Neural cell (in vitro differentiated cells): ENCODE measurements at regions not wholly inside any gene's neighbourhood (a gene's known extent, or its start where the extent isn't known, plus 50 kb on each side); places are given as distances from the start of the nearest gene placed in this dataset.

ENCODE experiments used
- H2AFZ ChIP-seq: fragments of 200-600, 300-800 bp; sonication (generic), shearing (Covaris generic); 2 replicates; pipeline ENCODE4 v1.6.0; 2014; ENCODE audit warnings: low read depth, mild to moderate bottlenecking, antibody characterized with exemption, low read length, moderate library complexity
- H3F3A ChIP-seq: fragments of 200-600 bp; shearing (Covaris generic); 2 replicates; pipeline ENCODE4 v1.6.1; 2016; ENCODE audit warnings: mild to moderate bottlenecking, moderate library complexity, mixed read lengths, antibody characterized with exemption, low read length; ENCODE audit not compliant: insufficient read depth, poor library complexity, severe bottlenecking
- H3K27ac ChIP-seq: fragments of 200-600, 300-800 bp; sonication (generic), shearing (Covaris generic); 2 replicates; pipeline ENCODE4 v1.5.1; 2014; ENCODE audit warnings: mild to moderate bottlenecking, low read length, moderate library complexity
- H3K27me3 ChIP-seq: fragments of 300-800, 200-600 bp; sonication (generic), shearing (Covaris generic); 2 replicates; pipeline ENCODE4 v1.6.0; 2014; ENCODE audit warnings: mild to moderate bottlenecking, low read depth, low read length, moderate library complexity; ENCODE audit not compliant: insufficient read depth
- H3K36me3 ChIP-seq: fragments of 300-800, 200-600 bp; sonication (generic), shearing (Covaris generic); 2 replicates; pipeline ENCODE4 v1.5.1; 2014; ENCODE audit warnings: mild to moderate bottlenecking, antibody characterized with exemption, low read length, moderate library complexity; ENCODE audit not compliant: insufficient read depth
- H3K4me2 ChIP-seq: fragments of 300-800, 200-600 bp; sonication (generic), shearing (Covaris generic); 2 replicates; pipeline ENCODE4 v1.6.0; 2014; ENCODE audit warnings: mild to moderate bottlenecking, low read length
- H3K4me3 ChIP-seq: fragments of 300-800, 200-600 bp; sonication (generic), shearing (Covaris generic); 2 replicates; pipeline ENCODE4 v1.5.1; 2014; ENCODE audit warnings: mild to moderate bottlenecking, low read length, moderate library complexity
- H3K79me2 ChIP-seq: fragments of 200-600 bp; shearing (Covaris generic); replicated peaks from 2 replicates; pipeline ENCODE4 v1.6.0; 2014; ENCODE audit warnings: mild to moderate bottlenecking, low read length, moderate library complexity; ENCODE audit not compliant: insufficient read depth
- H3K9ac ChIP-seq: fragments of 300-800, 200-600 bp; sonication (generic), shearing (Covaris generic); 2 replicates; pipeline ENCODE4 v1.6.1; 2016; ENCODE audit warnings: mild to moderate bottlenecking, low read length, mixed read lengths
- H3K9me2 ChIP-seq: fragments of 200-600 bp; shearing (Covaris generic); 2 replicates; pipeline ENCODE4 v1.6.1; 2016; ENCODE audit warnings: mild to moderate bottlenecking, low read length, mixed read lengths; ENCODE audit not compliant: insufficient read depth
- H3K9me3 ChIP-seq: fragments of 200-600, 300-800 bp; sonication (generic), shearing (Covaris generic); 2 replicates; pipeline ENCODE4 v1.6.1; 2016; ENCODE audit warnings: mild to moderate bottlenecking, mixed run types, low read length, moderate library complexity, mixed read lengths
- H4K20me1 ChIP-seq: fragments of 200-600 bp; shearing (Covaris generic); 2 replicates; pipeline ENCODE4 v1.6.1; 2016; ENCODE audit warnings: mild to moderate bottlenecking, mixed run types; ENCODE audit not compliant: insufficient read depth
- EP300 ChIP-seq: fragments of 450-650 bp; conservative IDR thresholded peaks from 2 replicates; pipeline ENCODE4 v1.6.1; 2014; ENCODE audit warnings: antibody characterized with exemption, mild to moderate bottlenecking, moderate library complexity; ENCODE audit not compliant: poor library complexity, severe bottlenecking
- EZH2 ChIP-seq: fragments of 200-600, 300-800 bp; shearing (Covaris generic), sonication (generic); IDR thresholded peaks from 2 replicates; pipeline ENCODE4 v1.6.1; 2014; ENCODE audit warnings: antibody characterized with exemption, low read length, borderline replicate concordance, mild to moderate bottlenecking; ENCODE audit not compliant: insufficient read depth, poor library complexity, severe bottlenecking
- MXI1 ChIP-seq: fragments of 450-650 bp; conservative IDR thresholded peaks from 2 replicates; pipeline ENCODE4 v1.6.1; 2014; ENCODE audit warnings: antibody characterized with exemption, mild to moderate bottlenecking; ENCODE audit not compliant: poor library complexity, severe bottlenecking
- POLR2AphosphoS5 ChIP-seq: IDR thresholded peaks from 2 replicates; pipeline ENCODE4 v1.6.1; 2012
- RAD21 ChIP-seq: fragments of 450-650 bp; conservative IDR thresholded peaks from 2 replicates; pipeline ENCODE4 v1.6.1; 2014; ENCODE audit warnings: antibody characterized with exemption, mild to moderate bottlenecking, moderate library complexity
- SMC3 ChIP-seq: fragments of 450-650 bp; conservative IDR thresholded peaks from 2 replicates; pipeline ENCODE4 v1.6.1; 2014; ENCODE audit warnings: antibody characterized with exemption, mild to moderate bottlenecking, moderate library complexity; ENCODE audit not compliant: poor library complexity
- TAF1 ChIP-seq: IDR thresholded peaks from 2 replicates; pipeline ENCODE4 v1.6.1; 2012; ENCODE audit warnings: low read depth
- TF ChIP-seq, protein P1 (sequence below): fragments of 450-650 bp; IDR thresholded peaks from 2 replicates; pipeline ENCODE4 v1.5.1; 2014; ENCODE audit warnings: antibody characterized with exemption, mild to moderate bottlenecking, moderate library complexity; ENCODE audit not compliant: poor library complexity, severe bottlenecking
- TF ChIP-seq, protein P2 (sequence below): IDR thresholded peaks from 2 replicates; pipeline ENCODE4 v1.6.1; 2012; ENCODE audit warnings: borderline replicate concordance

DNA sequence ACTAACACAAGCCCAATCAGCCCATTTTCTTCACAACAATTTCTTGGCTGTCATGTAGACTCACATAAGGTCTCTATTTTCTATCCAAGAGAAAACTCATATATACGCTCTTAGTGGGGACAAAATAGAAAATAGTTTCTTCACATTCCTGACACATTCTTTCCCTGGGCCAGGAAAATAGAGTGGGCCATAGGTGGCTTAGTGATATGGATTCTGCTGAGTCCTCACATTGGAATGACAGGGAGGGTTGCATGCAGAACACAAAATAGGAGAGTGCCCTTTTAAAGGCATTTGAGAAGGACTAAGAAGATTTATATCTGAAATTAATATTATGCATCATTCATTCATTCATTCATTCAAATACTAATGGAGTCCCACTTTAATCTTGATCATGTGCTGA is 207.7 kb downstream of the LYPLAL1 start:
- Histone ChIP-seq H4K20me1 (no peaks in the 10 kb centered on the region), H3K4me3 (no peak overlapping the region), H3K36me3 (no peaks in the 10 kb centered on the region), H3K9me3 (no peaks in the 10 kb centered on the region), H3K9ac (no peak overlapping the region), H2AFZ (no peak overlapping the region), H3K27me3 (no peaks in the 10 kb centered on the region), H3K79me2 (no peaks in the 10 kb centered on the region), H3K27ac (no peak overlapping the region), H3K9me2 (no peaks in the 10 kb centered on the region), H3F3A (no peaks in the 10 kb centered on the region), H3K4me2 (no peak overlapping the region)
- TF ChIP-seq, protein P1, sequence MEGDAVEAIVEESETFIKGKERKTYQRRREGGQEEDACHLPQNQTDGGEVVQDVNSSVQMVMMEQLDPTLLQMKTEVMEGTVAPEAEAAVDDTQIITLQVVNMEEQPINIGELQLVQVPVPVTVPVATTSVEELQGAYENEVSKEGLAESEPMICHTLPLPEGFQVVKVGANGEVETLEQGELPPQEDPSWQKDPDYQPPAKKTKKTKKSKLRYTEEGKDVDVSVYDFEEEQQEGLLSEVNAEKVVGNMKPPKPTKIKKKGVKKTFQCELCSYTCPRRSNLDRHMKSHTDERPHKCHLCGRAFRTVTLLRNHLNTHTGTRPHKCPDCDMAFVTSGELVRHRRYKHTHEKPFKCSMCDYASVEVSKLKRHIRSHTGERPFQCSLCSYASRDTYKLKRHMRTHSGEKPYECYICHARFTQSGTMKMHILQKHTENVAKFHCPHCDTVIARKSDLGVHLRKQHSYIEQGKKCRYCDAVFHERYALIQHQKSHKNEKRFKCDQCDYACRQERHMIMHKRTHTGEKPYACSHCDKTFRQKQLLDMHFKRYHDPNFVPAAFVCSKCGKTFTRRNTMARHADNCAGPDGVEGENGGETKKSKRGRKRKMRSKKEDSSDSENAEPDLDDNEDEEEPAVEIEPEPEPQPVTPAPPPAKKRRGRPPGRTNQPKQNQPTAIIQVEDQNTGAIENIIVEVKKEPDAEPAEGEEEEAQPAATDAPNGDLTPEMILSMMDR: no peak
- TF ChIP-seq, protein P2, sequence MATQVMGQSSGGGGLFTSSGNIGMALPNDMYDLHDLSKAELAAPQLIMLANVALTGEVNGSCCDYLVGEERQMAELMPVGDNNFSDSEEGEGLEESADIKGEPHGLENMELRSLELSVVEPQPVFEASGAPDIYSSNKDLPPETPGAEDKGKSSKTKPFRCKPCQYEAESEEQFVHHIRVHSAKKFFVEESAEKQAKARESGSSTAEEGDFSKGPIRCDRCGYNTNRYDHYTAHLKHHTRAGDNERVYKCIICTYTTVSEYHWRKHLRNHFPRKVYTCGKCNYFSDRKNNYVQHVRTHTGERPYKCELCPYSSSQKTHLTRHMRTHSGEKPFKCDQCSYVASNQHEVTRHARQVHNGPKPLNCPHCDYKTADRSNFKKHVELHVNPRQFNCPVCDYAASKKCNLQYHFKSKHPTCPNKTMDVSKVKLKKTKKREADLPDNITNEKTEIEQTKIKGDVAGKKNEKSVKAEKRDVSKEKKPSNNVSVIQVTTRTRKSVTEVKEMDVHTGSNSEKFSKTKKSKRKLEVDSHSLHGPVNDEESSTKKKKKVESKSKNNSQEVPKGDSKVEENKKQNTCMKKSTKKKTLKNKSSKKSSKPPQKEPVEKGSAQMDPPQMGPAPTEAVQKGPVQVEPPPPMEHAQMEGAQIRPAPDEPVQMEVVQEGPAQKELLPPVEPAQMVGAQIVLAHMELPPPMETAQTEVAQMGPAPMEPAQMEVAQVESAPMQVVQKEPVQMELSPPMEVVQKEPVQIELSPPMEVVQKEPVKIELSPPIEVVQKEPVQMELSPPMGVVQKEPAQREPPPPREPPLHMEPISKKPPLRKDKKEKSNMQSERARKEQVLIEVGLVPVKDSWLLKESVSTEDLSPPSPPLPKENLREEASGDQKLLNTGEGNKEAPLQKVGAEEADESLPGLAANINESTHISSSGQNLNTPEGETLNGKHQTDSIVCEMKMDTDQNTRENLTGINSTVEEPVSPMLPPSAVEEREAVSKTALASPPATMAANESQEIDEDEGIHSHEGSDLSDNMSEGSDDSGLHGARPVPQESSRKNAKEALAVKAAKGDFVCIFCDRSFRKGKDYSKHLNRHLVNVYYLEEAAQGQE: no peak
- no peak for TF ChIP-seq TAF1
- no peak for TF ChIP-seq RAD21
- no peak for TF ChIP-seq EP300
- TF ChIP-seq MXI1: no peak
- no peak for TF ChIP-seq EZH2
- no peak for TF ChIP-seq POLR2AphosphoS5
- TF ChIP-seq SMC3: no peak

DNA sequence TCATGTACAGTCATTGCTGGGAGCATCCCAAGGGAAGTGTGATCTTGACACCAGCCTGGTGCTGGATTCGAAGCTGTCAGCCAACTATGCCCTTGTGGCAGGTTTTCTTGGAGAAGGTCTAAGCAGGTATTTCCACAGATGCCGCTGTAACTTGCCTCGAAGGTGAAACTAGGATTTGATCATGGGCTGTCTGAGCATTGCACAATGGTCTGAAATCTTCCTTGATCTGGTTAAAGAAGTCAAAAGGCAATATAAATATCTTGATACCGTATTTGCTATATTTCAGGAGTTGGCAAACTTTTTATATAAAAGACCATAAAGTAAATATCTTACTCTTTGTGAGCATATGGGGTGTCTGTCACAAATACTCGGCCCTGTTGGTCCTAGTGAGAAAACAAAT is 206.8 kb downstream of the LYPLAL1 start:
- no peaks in the 10 kb centered on the region for H3K79me2 ChIP-seq
- no peaks in the 10 kb centered on the region for H3K27me3 ChIP-seq
- no peaks in the 10 kb centered on the region for H3F3A ChIP-seq
- no peak overlapping the region for H2AFZ ChIP-seq
- H3K36me3 ChIP-seq: no peaks in the 10 kb centered on the region
- no peak overlapping the region for H3K27ac ChIP-seq
- H4K20me1 ChIP-seq: no peaks in the 10 kb centered on the region
- TF ChIP-seq RAD21: no peak
- no peak for TF ChIP-seq TAF1
- no peak for TF ChIP-seq EP300
- no peak for TF ChIP-seq MXI1
- TF ChIP-seq, protein P2: no peak
- TF ChIP-seq SMC3: no peak
- no peak for TF ChIP-seq EZH2
- no peak for TF ChIP-seq POLR2AphosphoS5
- TF ChIP-seq, protein P1: no peak
- no peak overlapping the region for H3K4me3 ChIP-seq
- H3K4me2 ChIP-seq: no peak overlapping the region
- H3K9me2 ChIP-seq: no peaks in the 10 kb centered on the region
- no peaks in the 10 kb centered on the region for H3K9me3 ChIP-seq
- no peak overlapping the region for H3K9ac ChIP-seq
